ENCODE measurements at regions not wholly inside any gene's neighbourhood (a gene's known extent, or its start where the extent isn't known, plus 50 kb on each side); places are given as distances from the start of the nearest gene placed in this dataset.

GRCh38 chr15:79193549-79193948, 89.0 kb upstream of the ANKRD34C start:
- Histone ChIP-seq H3K27ac (no peak overlapping the region), H4K20me1 (ENCODE audit: insufficient read depth) (no peaks in the 10 kb centered on the region), H3K4me3 (no peak overlapping the region), H3K36me3 (ENCODE audit: low read depth) (no peaks in the 10 kb centered on the region), H3K27me3 (ENCODE audit: insufficient read depth, low read depth) (peaks cover 13% of the 10 kb centered on the region), H3F3A (ENCODE audit: insufficient read depth, low read depth) (no peaks in the 10 kb centered on the region), H3K79me2 (ENCODE audit: low read depth) (no peaks in the 10 kb centered on the region), H3K9me3 (ENCODE audit: insufficient read depth, low read depth) (no peaks in the 10 kb centered on the region), H3K9me2 (ENCODE audit: insufficient read depth) (no peaks in the 10 kb centered on the region), H2AFZ (no peak overlapping the region), H3K4me1 (replicated peaks; ENCODE audit: insufficient read depth) (no peaks in the 10 kb centered on the region), H3K4me2 (no peak overlapping the region)
- POLR2A ChIA-PET (ENCODE audit: unreplicated experiment): no interaction called here
- CTCF ChIA-PET: no interaction called here
- intact Hi-C loops (cut with micrococcal nuclease; ENCODE audit: unreplicated experiment): no loop called here
- BruUV-seq (replicated peaks): no TSS peak
- TF ChIP-seq CTCF (conservative IDR thresholded peaks at IDR 0.05): no peak
- TF ChIP-seq EZH2 (IDR thresholded peaks at IDR 0.05; ENCODE audit: low read depth): no peak
- no peak for DNase-seq

- intact Hi-C loops (cut with micrococcal nuclease; ENCODE audit: unreplicated experiment): no loop called here
- no peaks in the 10 kb centered on the region for H4K20me1 ChIP-seq (ENCODE audit: insufficient read depth)
- no peak overlapping the region for H2AFZ ChIP-seq
- H3K36me3 ChIP-seq (ENCODE audit: low read depth): no peaks in the 10 kb centered on the region
- no peaks in the 10 kb centered on the region for H3K9me3 ChIP-seq (ENCODE audit: insufficient read depth, low read depth)
- ChIA-PET CTCF (no interaction called here), POLR2A (ENCODE audit: unreplicated experiment) (no interaction called here)
- H3K79me2 ChIP-seq (ENCODE audit: low read depth): no peaks in the 10 kb centered on the region
- H3K4me1 ChIP-seq (replicated peaks; ENCODE audit: insufficient read depth): no peaks in the 10 kb centered on the region
- TF ChIP-seq EZH2 (IDR thresholded peaks at IDR 0.05; ENCODE audit: low read depth) (no peak), CTCF (conservative IDR thresholded peaks at IDR 0.05) (no peak)
- DNase-seq: no peak
- H3K27ac ChIP-seq: no peak overlapping the region
- H3F3A ChIP-seq (ENCODE audit: insufficient read depth, low read depth): no peaks in the 10 kb centered on the region
- no TSS peak for BruUV-seq (replicated peaks)
- H3K9me2 ChIP-seq (ENCODE audit: insufficient read depth): no peaks in the 10 kb centered on the region
- peaks cover 8% of the 10 kb centered on the region for H3K27me3 ChIP-seq (ENCODE audit: insufficient read depth, low read depth)
- H3K4me2 ChIP-seq: no peak overlapping the region
- no peak overlapping the region for H3K4me3 ChIP-seq
These were observed 89.4 kb upstream of the ANKRD34C start for GRCh38 chr15:79193103-79193502.

GRCh38 chr15:79192462-79193036, 90.0 kb upstream of the ANKRD34C start:
- BruUV-seq (replicated peaks): no TSS peak
- Histone ChIP-seq H3K4me1 (replicated peaks; ENCODE audit: insufficient read depth) (no peaks in the 10 kb centered on the region), H3K79me2 (ENCODE audit: low read depth) (no peaks in the 10 kb centered on the region), H3K36me3 (ENCODE audit: low read depth) (no peaks in the 10 kb centered on the region), H3K9me2 (ENCODE audit: insufficient read depth) (no peaks in the 10 kb centered on the region), H3K9me3 (ENCODE audit: insufficient read depth, low read depth) (no peaks in the 10 kb centered on the region), H2AFZ (no peak overlapping the region), H3K4me2 (no peak overlapping the region), H3F3A (ENCODE audit: insufficient read depth, low read depth) (no peaks in the 10 kb centered on the region), H3K4me3 (no peak overlapping the region), H3K27me3 (ENCODE audit: insufficient read depth, low read depth) (peaks cover 7% of the 10 kb centered on the region), H4K20me1 (ENCODE audit: insufficient read depth) (no peaks in the 10 kb centered on the region), H3K27ac (no peak overlapping the region)
- ChIA-PET POLR2A (ENCODE audit: unreplicated experiment) (no interaction called here), CTCF (no interaction called here)
- intact Hi-C loops (cut with micrococcal nuclease; ENCODE audit: unreplicated experiment): no loop called here
- TF ChIP-seq EZH2 (IDR thresholded peaks at IDR 0.05; ENCODE audit: low read depth) (no peak), CTCF (conservative IDR thresholded peaks at IDR 0.05) (no peak)
- no peak for DNase-seq
